ENCODE measurements at regions not wholly inside any gene's neighbourhood (a gene's known extent, or its start where the extent isn't known, plus 50 kb on each side); places are given as distances from the start of the nearest gene placed in this dataset.

DNA sequence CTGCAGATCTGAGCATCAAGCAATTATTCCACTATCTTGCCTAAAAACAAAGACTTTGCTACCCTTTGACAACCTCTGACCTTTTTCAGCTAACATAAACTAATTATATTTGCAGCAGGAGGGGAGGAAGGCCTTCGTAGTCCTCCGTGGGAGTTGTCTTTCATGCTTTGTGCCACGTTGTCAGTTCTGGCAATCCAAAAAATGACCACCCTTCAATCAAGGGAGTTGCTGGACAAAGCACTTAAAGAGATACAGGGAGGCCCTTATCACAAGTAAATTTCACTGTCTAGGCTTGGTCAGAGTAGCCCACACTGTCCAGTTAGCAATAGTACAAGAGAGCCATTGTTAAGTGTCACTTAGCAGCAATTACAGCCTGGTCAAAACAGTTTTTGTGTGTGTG lies 578.9 kb downstream of the HAO1 start:
- H3K27me3 ChIP-seq (ENCODE audit: control insufficient read depth in 1 of 2, insufficient read depth in 1 of 2, low read length in 2 of 2), result no peaks in the 10 kb centered on the region
- 57% methylated on average over 3 of the region's 3 CpGs for WGBS
- no peaks in the 10 kb centered on the region for H3K79me1 ChIP-seq (replicated peaks; ENCODE audit: low read length, poor library complexity, severe bottlenecking)
- H2BK120ac ChIP-seq (ENCODE audit: low read depth, low read length), result no peak overlapping the region
- no peak overlapping the region for H3K27ac ChIP-seq (ENCODE audit: low read length, poor library complexity, severe bottlenecking)
- no peak for DNase-seq
- H3K4me1 ChIP-seq (ENCODE audit: control insufficient read depth, insufficient read depth, low read depth, low read length), result no peaks in the 10 kb centered on the region
- no peak overlapping the region for H3K14ac ChIP-seq (ENCODE audit: low read length in 2 of 2)
- H3K36me3 ChIP-seq (ENCODE audit: control insufficient read depth in 1 of 2, insufficient read depth in 2 of 2, low read depth in 1 of 2, low read length in 2 of 2), result no peaks in the 10 kb centered on the region
- H3K4ac ChIP-seq (ENCODE audit: low read depth in 1 of 2, low read length in 2 of 2), result no peak overlapping the region
- H3K9me3 ChIP-seq (ENCODE audit: control insufficient read depth, low read length), result peaks cover 6% of the 10 kb centered on the region
- no peak overlapping the region for H3K18ac ChIP-seq (ENCODE audit: low read depth in 1 of 2, low read length in 2 of 2)
- no peak overlapping the region for H2BK15ac ChIP-seq (ENCODE audit: low read depth, poor library complexity, severe bottlenecking)
- H2AK5ac ChIP-seq (ENCODE audit: low read length, severe bottlenecking), result no peak overlapping the region
- no peak overlapping the region for H3K23ac ChIP-seq (ENCODE audit: low read length in 2 of 2)
- H3K9ac ChIP-seq (ENCODE audit: low read length), result no peak overlapping the region
- no peak overlapping the region for H3K4me3 ChIP-seq (ENCODE audit: insufficient read depth in 1 of 2, low read depth in 1 of 2, low read length in 2 of 2)
- no peak overlapping the region for H4K91ac ChIP-seq (ENCODE audit: low read length)
- no peak overlapping the region for H3K4me2 ChIP-seq (ENCODE audit: low read length, poor library complexity, severe bottlenecking)
- no peak overlapping the region for H2BK12ac ChIP-seq (ENCODE audit: low read length in 2 of 2)
- no peak overlapping the region for H2AFZ ChIP-seq (ENCODE audit: low read depth, low read length)
- H4K8ac ChIP-seq (ENCODE audit: low read length), result no peak overlapping the region
- H2BK5ac ChIP-seq (ENCODE audit: low read depth, low read length, poor library complexity, severe bottlenecking), result no peak overlapping the region

DNA sequence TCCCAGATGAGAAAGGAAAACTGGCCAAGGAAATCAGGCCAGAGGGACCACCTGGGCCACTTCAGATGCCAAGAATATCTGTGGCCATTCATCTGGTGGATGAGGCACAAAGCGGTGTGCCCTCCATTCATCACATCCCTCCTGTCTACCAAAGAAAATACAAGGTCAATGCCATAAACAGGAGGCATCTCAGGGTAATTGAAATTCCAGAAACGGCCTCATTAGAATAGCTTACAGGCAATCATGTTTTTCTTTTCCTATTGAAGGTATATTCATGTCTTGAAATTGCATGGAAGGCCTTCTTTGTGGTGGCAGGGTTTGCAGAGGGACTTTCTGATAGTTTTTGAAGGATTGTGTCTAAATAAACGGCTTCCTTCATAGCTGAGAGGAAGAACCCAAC lies 578.3 kb downstream of the HAO1 start:
- H4K91ac ChIP-seq (ENCODE audit: low read length), result no peak overlapping the region
- peaks cover 7% of the 10 kb centered on the region for H3K9me3 ChIP-seq (ENCODE audit: control insufficient read depth, low read length)
- WGBS, result 53% methylated on average over 3 of the region's 3 CpGs

DNA sequence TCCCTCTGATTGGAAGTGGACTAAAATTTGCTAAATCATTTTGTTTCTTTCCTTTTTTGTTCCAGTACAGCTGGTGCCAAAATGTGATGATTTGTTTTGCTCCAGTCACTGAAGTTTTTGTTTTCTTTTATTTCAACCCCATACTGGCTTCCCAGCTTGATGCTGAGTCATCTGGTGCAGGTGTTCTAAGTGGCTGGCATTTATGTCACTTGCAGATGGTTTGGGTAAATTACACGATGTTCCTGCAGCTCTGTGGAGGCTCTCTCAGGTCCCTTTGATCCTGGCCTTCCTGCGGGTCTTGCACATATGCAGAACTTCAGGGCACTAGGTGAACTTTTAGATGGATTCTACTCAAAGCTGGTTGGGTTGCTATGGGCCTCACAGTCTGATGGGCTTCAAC lies 577.7 kb downstream of the HAO1 start:
- Histone ChIP-seq H3K27me3 (ENCODE audit: control insufficient read depth in 1 of 2, insufficient read depth in 1 of 2, low read length in 2 of 2) (no peaks in the 10 kb centered on the region), H3K18ac (ENCODE audit: low read depth in 1 of 2, low read length in 2 of 2) (no peak overlapping the region), H3K4me2 (ENCODE audit: low read length, poor library complexity, severe bottlenecking) (no peak overlapping the region), H3K9ac (ENCODE audit: low read length) (no peak overlapping the region), H2AFZ (ENCODE audit: low read depth, low read length) (no peak overlapping the region), H3K36me3 (ENCODE audit: control insufficient read depth in 1 of 2, insufficient read depth in 2 of 2, low read depth in 1 of 2, low read length in 2 of 2) (no peaks in the 10 kb centered on the region), H4K91ac (ENCODE audit: low read length) (no peak overlapping the region), H3K23ac (ENCODE audit: low read length in 2 of 2) (no peak overlapping the region), H4K8ac (ENCODE audit: low read length) (no peak overlapping the region), H3K79me1 (replicated peaks; ENCODE audit: low read length, poor library complexity, severe bottlenecking) (no peaks in the 10 kb centered on the region), H3K14ac (ENCODE audit: low read length in 2 of 2) (no peak overlapping the region), H3K9me3 (ENCODE audit: control insufficient read depth, low read length) (peaks cover 7% of the 10 kb centered on the region), H3K4ac (ENCODE audit: low read depth in 1 of 2, low read length in 2 of 2) (no peak overlapping the region), H3K27ac (ENCODE audit: low read length, poor library complexity, severe bottlenecking) (no peak overlapping the region), H2BK12ac (ENCODE audit: low read length in 2 of 2) (no peak overlapping the region), H2BK15ac (ENCODE audit: low read depth, poor library complexity, severe bottlenecking) (no peak overlapping the region), H2BK120ac (ENCODE audit: low read depth, low read length) (no peak overlapping the region), H2AK5ac (ENCODE audit: low read length, severe bottlenecking) (no peak overlapping the region), H3K4me3 (ENCODE audit: insufficient read depth in 1 of 2, low read depth in 1 of 2, low read length in 2 of 2) (no peak overlapping the region), H3K4me1 (ENCODE audit: control insufficient read depth, insufficient read depth, low read depth, low read length) (no peaks in the 10 kb centered on the region), H2BK5ac (ENCODE audit: low read depth, low read length, poor library complexity, severe bottlenecking) (no peak overlapping the region)
- DNase-seq, result no peak
- 50% methylated on average over 2 of the region's 2 CpGs for WGBS

More for the DNA sequence above, 578.3 kb downstream of the HAO1 start:
- no peak overlapping the region for H2BK120ac ChIP-seq (ENCODE audit: low read depth, low read length)
- H2BK12ac ChIP-seq (ENCODE audit: low read length in 2 of 2), result no peak overlapping the region
- H3K18ac ChIP-seq (ENCODE audit: low read depth in 1 of 2, low read length in 2 of 2), result no peak overlapping the region
- H2BK5ac ChIP-seq (ENCODE audit: low read depth, low read length, poor library complexity, severe bottlenecking), result no peak overlapping the region
- H3K36me3 ChIP-seq (ENCODE audit: control insufficient read depth in 1 of 2, insufficient read depth in 2 of 2, low read depth in 1 of 2, low read length in 2 of 2), result no peaks in the 10 kb centered on the region
- H3K27ac ChIP-seq (ENCODE audit: low read length, poor library complexity, severe bottlenecking), result no peak overlapping the region
- no peaks in the 10 kb centered on the region for H3K79me1 ChIP-seq (replicated peaks; ENCODE audit: low read length, poor library complexity, severe bottlenecking)
- H3K4me1 ChIP-seq (ENCODE audit: control insufficient read depth, insufficient read depth, low read depth, low read length), result no peaks in the 10 kb centered on the region
- no peak overlapping the region for H2AFZ ChIP-seq (ENCODE audit: low read depth, low read length)
- no peak overlapping the region for H3K4me3 ChIP-seq (ENCODE audit: insufficient read depth in 1 of 2, low read depth in 1 of 2, low read length in 2 of 2)
- H3K9ac ChIP-seq (ENCODE audit: low read length), result no peak overlapping the region
- no peak overlapping the region for H3K4ac ChIP-seq (ENCODE audit: low read depth in 1 of 2, low read length in 2 of 2)
- no peak for DNase-seq
- no peak overlapping the region for H2AK5ac ChIP-seq (ENCODE audit: low read length, severe bottlenecking)
- H3K23ac ChIP-seq (ENCODE audit: low read length in 2 of 2), result no peak overlapping the region
- no peaks in the 10 kb centered on the region for H3K27me3 ChIP-seq (ENCODE audit: control insufficient read depth in 1 of 2, insufficient read depth in 1 of 2, low read length in 2 of 2)
- no peak overlapping the region for H3K14ac ChIP-seq (ENCODE audit: low read length in 2 of 2)
- no peak overlapping the region for H3K4me2 ChIP-seq (ENCODE audit: low read length, poor library complexity, severe bottlenecking)
- no peak overlapping the region for H4K8ac ChIP-seq (ENCODE audit: low read length)
- no peak overlapping the region for H2BK15ac ChIP-seq (ENCODE audit: low read depth, poor library complexity, severe bottlenecking)

DNA sequence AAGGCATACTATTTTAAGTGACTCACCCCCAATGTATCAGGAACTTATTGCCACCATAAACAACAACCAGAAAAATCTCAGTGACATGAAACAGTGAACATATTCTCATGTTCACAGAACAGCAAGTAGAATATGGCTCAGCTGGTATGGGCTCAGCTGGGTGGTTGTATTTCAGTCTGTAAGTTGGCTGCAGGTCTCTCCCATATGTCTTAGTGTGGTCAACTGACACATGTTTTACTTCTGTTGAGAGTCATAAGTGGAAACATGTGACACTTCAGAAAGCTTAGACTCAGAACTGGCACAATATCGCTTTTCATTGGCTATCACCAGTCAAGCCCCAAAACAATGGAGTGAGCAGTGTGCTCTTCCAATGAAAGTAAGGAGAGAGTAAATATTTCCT lies 574.1 kb downstream of the HAO1 start:
- Histone ChIP-seq H2AK5ac (ENCODE audit: low read length, severe bottlenecking) (no peak overlapping the region), H4K8ac (ENCODE audit: low read length) (no peak overlapping the region), H3K9me3 (ENCODE audit: control insufficient read depth, low read length) (peaks cover 7% of the 10 kb centered on the region), H3K4me2 (ENCODE audit: low read length, poor library complexity, severe bottlenecking) (no peak overlapping the region), H2BK15ac (ENCODE audit: low read depth, poor library complexity, severe bottlenecking) (no peak overlapping the region), H3K4me3 (ENCODE audit: insufficient read depth in 1 of 2, low read depth in 1 of 2, low read length in 2 of 2) (no peak overlapping the region), H3K4me1 (ENCODE audit: control insufficient read depth, insufficient read depth, low read depth, low read length) (no peaks in the 10 kb centered on the region), H2BK5ac (ENCODE audit: low read depth, low read length, poor library complexity, severe bottlenecking) (no peak overlapping the region), H3K14ac (ENCODE audit: low read length in 2 of 2) (no peak overlapping the region), H3K23ac (ENCODE audit: low read length in 2 of 2) (no peak overlapping the region), H2BK120ac (ENCODE audit: low read depth, low read length) (no peak overlapping the region), H3K27ac (ENCODE audit: low read length, poor library complexity, severe bottlenecking) (no peak overlapping the region), H4K91ac (ENCODE audit: low read length) (no peak overlapping the region), H2BK12ac (ENCODE audit: low read length in 2 of 2) (no peak overlapping the region), H3K27me3 (ENCODE audit: control insufficient read depth in 1 of 2, insufficient read depth in 1 of 2, low read length in 2 of 2) (no peaks in the 10 kb centered on the region), H3K18ac (ENCODE audit: low read depth in 1 of 2, low read length in 2 of 2) (no peak overlapping the region), H3K36me3 (ENCODE audit: control insufficient read depth in 1 of 2, insufficient read depth in 2 of 2, low read depth in 1 of 2, low read length in 2 of 2) (no peaks in the 10 kb centered on the region), H2AFZ (ENCODE audit: low read depth, low read length) (no peak overlapping the region), H3K9ac (ENCODE audit: low read length) (no peak overlapping the region), H3K4ac (ENCODE audit: low read depth in 1 of 2, low read length in 2 of 2) (no peak overlapping the region), H3K79me1 (replicated peaks; ENCODE audit: low read length, poor library complexity, severe bottlenecking) (no peaks in the 10 kb centered on the region)
- no CpG with 5 or more reads among the region's 1 CpG for WGBS
- DNase-seq, result no peak
